GM23248 (cell line): ENCODE measurements at regions not wholly inside any gene's neighbourhood (a gene's known extent, or its start where the extent isn't known, plus 50 kb on each side); places are given as distances from the start of the nearest gene placed in this dataset.

Source experiments
- DNase-seq: peaks from one replicate; pipeline ENCODE4 v3.0.0-alpha.2; 2015
- H2AFZ ChIP-seq: fragments of 200-600 bp; sonication (generic); 2 replicates; pipeline ENCODE4 v1.6.1; 2016; ENCODE audit warnings: antibody characterized with exemption
- H3F3A ChIP-seq: fragments of 200-600 bp; sonication (generic); 2 replicates; pipeline ENCODE4 v1.6.1; 2016; ENCODE audit warnings: mild to moderate bottlenecking, antibody characterized with exemption, mixed run types; ENCODE audit not compliant: insufficient read depth
- H3K27ac ChIP-seq: fragments of 200-600 bp; sonication (generic); 2 replicates; pipeline ENCODE4 v1.5.1; 2016; ENCODE audit warnings: mild to moderate bottlenecking
- H3K27me3 ChIP-seq: fragments of 200-600 bp; sonication (generic); replicated peaks from 2 replicates; pipeline ENCODE4 v1.6.1; 2016; ENCODE audit warnings: mild to moderate bottlenecking; ENCODE audit not compliant: insufficient read depth
- H3K36me3 ChIP-seq: fragments of 200-600 bp; sonication (generic); 2 replicates; pipeline ENCODE4 v1.6.1; 2016; ENCODE audit warnings: low read depth, mild to moderate bottlenecking
- H3K4me1 ChIP-seq: fragments of 200-600 bp; sonication (generic); 2 replicates; pipeline ENCODE4 v1.6.1; 2016; ENCODE audit warnings: mild to moderate bottlenecking; ENCODE audit not compliant: insufficient read depth
- H3K4me2 ChIP-seq: fragments of 200-600 bp; sonication (generic); one replicate; pipeline ENCODE4 v1.6.1; 2016; ENCODE audit warnings: mild to moderate bottlenecking; ENCODE audit not compliant: unreplicated experiment
- H3K4me3 ChIP-seq: fragments of 200-600 bp; sonication (generic); 2 replicates; pipeline ENCODE4 v1.5.1; 2016; ENCODE audit warnings: mild to moderate bottlenecking
- H3K79me2 ChIP-seq: fragments of 200-600 bp; sonication (generic); 2 replicates; pipeline ENCODE4 v1.6.1; 2016; ENCODE audit warnings: mild to moderate bottlenecking; ENCODE audit not compliant: insufficient read depth
- H3K9ac ChIP-seq: fragments of 200-600 bp; sonication (generic); 2 replicates; pipeline ENCODE4 v1.6.1; 2016; ENCODE audit warnings: mild to moderate bottlenecking
- H3K9me2 ChIP-seq: fragments of 200-600 bp; sonication (generic); 2 replicates; pipeline ENCODE4 v1.6.1; 2016; ENCODE audit warnings: mixed run types, mild to moderate bottlenecking, moderate library complexity; ENCODE audit not compliant: insufficient read depth
- H3K9me3 ChIP-seq: fragments of 200-600 bp; sonication (generic); one replicate; pipeline ENCODE4 v1.6.1; 2017; ENCODE audit warnings: low read depth
- H4K20me1 ChIP-seq: fragments of 200-600 bp; sonication (generic); 2 replicates; pipeline ENCODE4 v1.6.0; 2016; ENCODE audit not compliant: insufficient read depth
- EZH2 ChIP-seq: fragments of 200-600 bp; sonication (generic); IDR thresholded peaks from 2 replicates; pipeline ENCODE4 v1.6.1; 2018; ENCODE audit warnings: antibody characterized with exemption, mild to moderate bottlenecking; ENCODE audit not compliant: insufficient read depth, poor library complexity, severe bottlenecking
- EZH2phosphoT487 ChIP-seq: fragments of 200-600 bp; sonication (generic); IDR thresholded peaks from 2 replicates; pipeline ENCODE4 v1.6.1; 2018; ENCODE audit warnings: antibody characterized with exemption, moderate library complexity, mild to moderate bottlenecking, low read depth; ENCODE audit not compliant: insufficient read depth
- WGBS, 2 experiments: methylation state at CpG; one replicate each; pipeline ENCODE4 v1.1.6; 2015 to 2017; ENCODE audit warnings: low lambda C conversion rate in 2 of 2, low coverage in 1 of 2; ENCODE audit errors: missing lambda C conversion rate in 2 of 2; 5-methylcytosine and 5-hydroxymethylcytosine counted together
- in situ Hi-C: fragments of 300-500 bp; cut with MboI; formaldehyde crosslinking; loops from 2 replicates; pipeline ENCODE4 v1.15.0; 2020

DNA sequence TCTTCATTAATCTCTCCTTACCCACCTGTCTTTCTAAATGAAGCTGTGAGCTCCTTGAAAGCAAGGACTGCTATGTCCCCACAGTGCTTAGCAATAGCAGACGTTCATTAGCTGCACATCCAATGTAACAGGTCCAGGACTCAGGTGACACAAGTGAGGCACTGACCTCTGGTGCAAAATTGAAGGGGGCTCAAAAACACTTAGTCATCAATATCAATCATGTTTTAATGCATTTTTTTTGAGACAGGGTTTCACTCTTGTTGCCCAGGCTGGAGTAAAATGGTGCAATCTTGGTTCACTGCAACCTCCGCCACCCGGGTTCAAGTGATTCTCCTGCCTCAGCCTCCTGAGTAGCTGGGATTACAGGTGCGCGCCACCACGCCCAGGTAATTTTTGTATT lies 56.1 kb upstream of the ADGRG2 start:
- Histone ChIP-seq H3K9me2 (no peaks in the 10 kb centered on the region), H3K4me2 (no peak overlapping the region), H2AFZ (no peak overlapping the region), H3K79me2 (no peaks in the 10 kb centered on the region), H3K4me3 (no peak overlapping the region), H3K9me3 (no peaks in the 10 kb centered on the region), H3K27ac (no peak overlapping the region), H3K27me3 (no peaks in the 10 kb centered on the region), H3K9ac (no peak overlapping the region), H3K4me1 (no peaks in the 10 kb centered on the region), H4K20me1 (no peaks in the 10 kb centered on the region), H3F3A (no peaks in the 10 kb centered on the region), H3K36me3 (no peaks in the 10 kb centered on the region)
- TF ChIP-seq EZH2phosphoT487 (no peak), EZH2 (no peak)
- DNase-seq, result no peak
- in situ Hi-C loops, result no loop called here
- WGBS, 2 experiments, result 66 to 83% methylated on average over 4 to 6 of the region's 6 CpGs

DNA sequence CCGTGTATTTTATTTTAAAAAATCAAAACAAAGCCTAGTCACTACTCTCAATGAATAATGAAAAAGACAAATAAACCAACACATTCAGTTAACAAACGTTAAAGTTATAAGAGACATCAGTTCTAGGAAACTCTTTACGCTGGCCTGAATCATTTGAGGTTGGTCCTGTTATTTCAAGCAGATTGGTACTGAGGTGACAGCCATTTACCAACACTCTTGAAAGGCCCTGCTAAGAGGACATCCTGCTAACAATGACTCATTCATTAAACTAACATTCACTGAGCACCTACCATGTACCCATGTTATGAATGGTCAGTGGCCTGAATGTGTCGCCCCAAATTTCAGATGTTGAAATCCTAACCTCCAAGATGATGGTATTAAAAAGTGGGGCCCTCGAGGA lies 57.1 kb upstream of the ADGRG2 start:
- TF ChIP-seq EZH2 (no peak), EZH2phosphoT487 (no peak)
- 61 to 66% methylated on average over 5 of the region's 5 CpGs for WGBS, 2 experiments
- Histone ChIP-seq H3K27me3 (no peaks in the 10 kb centered on the region), H3K4me2 (no peak overlapping the region), H3K9ac (no peak overlapping the region), H3K27ac (no peak overlapping the region), H2AFZ (no peak overlapping the region), H3K36me3 (no peaks in the 10 kb centered on the region), H3K9me3 (no peaks in the 10 kb centered on the region), H3K4me1 (no peaks in the 10 kb centered on the region), H3K79me2 (no peaks in the 10 kb centered on the region), H3K4me3 (no peak overlapping the region), H3F3A (no peaks in the 10 kb centered on the region), H3K9me2 (no peaks in the 10 kb centered on the region), H4K20me1 (no peaks in the 10 kb centered on the region)
- DNase-seq, result no peak
- in situ Hi-C loops, result no loop called here

- Histone ChIP-seq H4K20me1 (no peaks in the 10 kb centered on the region), H3K27ac (no peak overlapping the region), H3K4me1 (no peaks in the 10 kb centered on the region), H3F3A (no peaks in the 10 kb centered on the region), H2AFZ (no peak overlapping the region), H3K36me3 (no peaks in the 10 kb centered on the region), H3K9ac (no peak overlapping the region), H3K4me3 (no peak overlapping the region), H3K9me3 (no peaks in the 10 kb centered on the region), H3K4me2 (no peak overlapping the region), H3K9me2 (no peaks in the 10 kb centered on the region), H3K27me3 (no peaks in the 10 kb centered on the region), H3K79me2 (no peaks in the 10 kb centered on the region)
- no peak for TF ChIP-seq EZH2
- TF ChIP-seq EZH2phosphoT487, result no peak
- in situ Hi-C loops, result no loop called here
- no peak for DNase-seq
- 84 to 85% methylated on average over 5 to 6 of the region's 6 CpGs for WGBS, 2 experiments
Observed at GRCh38 chrX:19181345-19181744, 59.1 kb upstream of the ADGRG2 start.

DNA sequence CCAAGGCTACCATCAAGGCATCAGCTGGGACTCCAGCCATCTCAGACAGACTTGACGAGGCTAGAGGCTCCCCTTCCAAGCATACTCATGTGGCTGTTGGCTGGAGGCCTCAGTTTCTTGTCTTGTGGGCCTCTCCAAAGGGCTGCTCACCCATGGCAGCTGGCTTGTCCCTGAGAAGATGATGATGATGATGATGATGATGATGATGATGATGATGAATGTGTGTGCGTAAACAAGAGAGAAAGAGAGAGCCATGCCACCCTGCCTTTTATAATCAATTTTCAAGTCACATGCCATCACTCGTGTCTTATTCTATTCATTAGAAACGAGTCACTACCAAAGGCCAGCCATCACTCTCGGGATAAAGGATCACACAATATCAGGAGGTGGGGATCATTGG lies 60.5 kb upstream of the ADGRG2 start:
- H3K4me3 ChIP-seq, result no peak overlapping the region
- no peak overlapping the region for H3K9ac ChIP-seq
- H3K9me2 ChIP-seq, result no peaks in the 10 kb centered on the region
- no peak overlapping the region for H3K4me2 ChIP-seq
- in situ Hi-C loops, result no loop called here
- no peaks in the 10 kb centered on the region for H3K36me3 ChIP-seq
- H3K79me2 ChIP-seq, result no peaks in the 10 kb centered on the region
- H4K20me1 ChIP-seq, result no peaks in the 10 kb centered on the region
- WGBS, 2 experiments, result 67 to 70% methylated on average over 4 of the region's 5 CpGs
- H2AFZ ChIP-seq, result no peak overlapping the region
- no peak for DNase-seq
- no peaks in the 10 kb centered on the region for H3F3A ChIP-seq
- H3K9me3 ChIP-seq, result no peaks in the 10 kb centered on the region
- H3K4me1 ChIP-seq, result no peaks in the 10 kb centered on the region
- no peak overlapping the region for H3K27ac ChIP-seq
- TF ChIP-seq EZH2, result no peak
- no peak for TF ChIP-seq EZH2phosphoT487
- H3K27me3 ChIP-seq, result no peaks in the 10 kb centered on the region
